HG02763 (cell line): ENCODE measurements at regions not wholly inside any gene's neighbourhood (a gene's known extent, or its start where the extent isn't known, plus 50 kb on each side); places are given as distances from the start of the nearest gene placed in this dataset.
"Not testable (repeated sequence)": the region's sequence is repeated elsewhere in the genome, so short reads cannot be mapped to it uniquely, and the experiment has no call there.

ENCODE experiments used
- ATAC-seq: cut with Tn5 transposase; IDR thresholded peaks from one replicate; pipeline ENCODE4 v1.9.1; 2021; ENCODE audit warnings: mild to moderate bottlenecking, moderate library complexity; ENCODE audit not compliant: unreplicated experiment

DNA sequence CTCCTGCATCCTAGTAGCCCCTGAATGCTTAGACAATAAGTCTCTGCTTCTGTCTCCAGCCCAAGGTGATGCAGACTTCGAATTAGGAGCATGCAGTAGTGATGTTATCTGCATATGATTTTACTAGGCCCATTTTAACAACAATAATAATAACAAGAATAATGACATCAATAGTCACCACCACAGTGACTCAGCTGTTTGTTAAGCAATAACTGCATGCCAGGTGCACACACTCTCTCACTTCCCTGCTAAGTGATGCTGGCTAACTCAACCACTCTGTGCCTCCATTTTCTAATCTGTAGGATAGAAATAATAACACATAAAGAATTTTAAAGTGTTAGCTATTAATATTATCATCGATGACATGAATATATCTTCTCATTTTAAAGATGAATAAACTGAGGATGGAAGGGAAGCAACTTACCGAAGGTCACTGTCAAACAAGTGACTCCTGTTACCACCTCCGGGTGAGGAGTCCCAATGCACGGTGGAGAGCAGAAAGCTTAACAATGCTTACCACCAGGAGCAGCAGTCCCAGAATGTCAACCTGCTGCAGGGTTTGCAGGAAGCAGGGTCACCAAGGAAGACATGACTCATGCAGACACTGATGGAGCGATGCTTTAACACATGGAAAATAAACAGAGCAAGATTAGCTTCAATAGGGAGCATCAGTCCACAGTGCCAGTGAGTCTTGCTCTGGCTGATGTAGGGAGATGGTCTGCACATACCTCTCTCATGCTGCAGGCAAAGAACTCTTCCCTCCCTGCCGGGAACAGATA, 290.2 kb downstream of the SPATA17 start:
- no peak for ATAC-seq

DNA sequence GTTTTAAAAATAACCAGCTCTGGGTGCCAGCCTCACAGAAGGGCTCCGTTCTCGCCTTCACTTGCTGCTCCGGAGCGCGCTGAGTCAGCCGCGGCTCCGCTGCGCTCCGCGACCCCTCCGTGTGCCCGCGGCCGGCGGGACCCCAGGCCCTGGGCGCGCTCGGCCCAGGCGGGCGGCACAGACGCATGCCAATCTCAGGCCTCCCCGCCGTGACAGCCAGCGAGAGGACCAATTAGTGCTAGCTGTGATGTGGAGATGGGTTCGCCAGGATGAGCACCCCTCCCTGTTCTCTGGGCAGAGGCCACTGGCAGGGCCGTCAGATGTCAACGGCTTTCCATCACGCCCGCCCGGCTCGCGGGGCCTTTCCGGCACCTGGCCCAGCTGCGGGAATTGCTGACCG, 293.8 kb downstream of the SPATA17 start:
- no peak for ATAC-seq

DNA sequence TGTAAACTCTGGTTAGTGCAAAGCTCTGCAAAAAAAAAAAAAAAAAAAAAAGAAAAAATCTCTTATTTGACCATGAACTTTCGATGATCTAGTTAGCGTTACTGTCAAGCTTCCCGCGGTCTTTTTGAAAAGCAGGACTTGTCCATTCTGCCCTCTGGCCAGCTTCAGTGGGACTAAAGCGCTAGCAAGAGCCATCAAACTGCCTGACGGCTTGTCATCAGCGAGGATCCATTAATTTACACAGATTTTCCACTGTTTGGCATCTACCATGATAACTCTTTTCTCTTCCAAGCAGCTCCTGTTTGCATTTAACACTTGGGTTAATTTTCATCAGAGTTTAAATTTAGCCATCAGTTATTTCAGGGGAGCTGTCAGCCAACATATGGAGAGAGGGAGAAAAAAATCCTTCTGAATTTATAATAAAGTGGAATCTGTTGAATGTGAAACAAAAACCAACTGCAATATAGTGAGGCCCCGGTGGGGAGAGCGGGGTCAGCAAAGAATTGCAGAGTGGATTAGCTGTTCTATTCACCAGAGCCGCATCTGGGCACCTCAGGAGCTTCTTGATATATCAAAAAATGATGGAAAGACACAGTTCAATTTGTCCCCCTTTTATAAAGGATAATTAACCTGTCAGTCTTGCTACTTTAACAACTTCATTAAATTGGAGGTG, 298.2 kb downstream of the SPATA17 start:
- no peak for ATAC-seq

DNA sequence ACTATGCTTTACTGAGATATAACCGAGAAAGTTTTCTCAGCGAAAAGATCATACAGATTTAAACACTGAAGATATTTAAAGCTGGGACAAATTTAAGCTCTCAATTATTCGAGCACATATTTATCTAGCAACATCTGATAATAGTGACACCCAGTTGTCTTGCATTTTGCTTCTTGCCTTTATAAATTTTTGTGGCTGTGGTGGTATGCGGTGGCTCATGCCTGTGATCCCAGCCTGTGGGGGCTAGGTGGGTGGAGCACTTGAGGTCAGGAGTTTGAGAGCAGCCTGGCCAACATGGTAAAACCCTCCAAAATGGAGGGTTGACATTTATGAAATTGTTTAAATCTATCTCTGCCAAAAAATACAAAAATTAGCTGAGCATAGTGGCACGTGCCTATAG, 312.2 kb downstream of the SPATA17 start:
- no peak for ATAC-seq

DNA sequence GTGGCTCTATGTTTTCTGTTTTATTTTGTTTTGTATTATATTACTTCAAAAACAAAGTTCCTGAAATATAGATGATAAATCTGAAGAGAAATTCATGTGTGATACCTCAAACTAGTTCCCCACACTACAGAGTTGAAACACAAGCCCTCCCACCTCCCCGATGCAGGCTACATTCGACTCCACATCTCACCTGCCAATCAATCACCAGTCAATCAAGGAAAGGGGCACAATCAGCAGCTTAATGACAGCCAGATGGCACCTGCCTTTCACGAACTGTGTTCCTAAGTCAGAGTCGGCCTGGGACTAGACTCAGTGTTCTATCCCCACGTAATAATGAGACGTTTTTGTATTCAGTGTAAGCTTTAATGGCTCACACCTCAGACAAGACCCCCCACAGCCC, 313.4 kb downstream of the SPATA17 start:
- no peak for ATAC-seq

DNA sequence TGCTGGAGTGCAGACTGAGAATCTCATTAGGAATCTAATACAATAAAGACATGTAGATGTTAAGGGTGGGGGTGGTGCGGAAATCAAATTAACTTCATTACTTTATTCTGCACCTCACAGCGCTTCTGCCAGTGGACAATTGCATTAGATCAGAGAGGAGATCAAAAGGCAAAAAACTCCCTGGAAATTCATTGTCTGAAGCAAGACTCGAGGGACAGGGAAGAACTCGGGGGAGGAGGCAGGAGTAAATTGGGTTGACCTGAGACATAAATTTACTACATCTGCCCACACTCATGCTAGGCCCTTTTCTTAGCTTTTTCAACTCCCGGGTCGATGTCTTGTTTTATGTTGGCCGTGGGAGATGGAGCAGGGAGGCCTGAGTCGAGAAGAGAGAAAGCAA, 315.4 kb downstream of the SPATA17 start:
- no peak for ATAC-seq

DNA sequence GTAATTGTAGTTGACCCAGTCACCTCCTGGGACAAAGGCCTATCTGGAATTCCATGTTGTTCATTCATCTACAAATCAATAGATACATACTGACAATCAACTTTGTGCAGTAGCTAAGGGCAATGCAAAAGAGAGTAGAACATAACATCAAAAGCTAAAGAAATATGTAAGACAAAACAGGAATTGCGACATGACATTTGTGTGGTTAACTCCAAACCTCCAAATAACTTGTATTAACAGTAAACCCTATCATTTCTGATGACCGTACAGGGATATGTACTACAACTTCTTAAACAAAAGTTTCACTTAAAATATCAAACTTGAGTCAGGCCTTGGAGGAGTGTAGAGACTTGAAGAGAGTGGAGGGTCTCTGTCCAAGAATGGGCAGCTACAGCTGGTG, 317.6 kb downstream of the SPATA17 start:
- ATAC-seq: no peak

DNA sequence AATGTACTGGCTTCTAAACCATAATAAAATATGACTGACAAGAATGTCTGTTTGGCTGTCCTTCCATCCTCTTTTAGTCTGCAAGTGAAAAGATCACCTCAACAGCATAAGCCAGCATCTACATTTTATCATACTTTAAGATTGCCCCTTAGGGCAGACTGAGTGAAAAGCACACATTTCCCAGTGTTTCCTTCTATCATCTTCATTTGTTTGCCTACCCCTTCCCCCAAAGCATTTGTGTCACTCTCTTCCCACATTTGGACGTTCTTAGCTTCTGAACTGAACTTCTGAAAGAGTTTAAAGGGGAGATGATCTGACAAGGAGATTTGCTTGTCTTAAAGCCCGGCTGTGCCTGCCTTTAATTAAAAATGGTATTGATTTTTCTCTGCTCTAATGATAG, 322.2 kb downstream of the SPATA17 start:
- ATAC-seq: no peak

DNA sequence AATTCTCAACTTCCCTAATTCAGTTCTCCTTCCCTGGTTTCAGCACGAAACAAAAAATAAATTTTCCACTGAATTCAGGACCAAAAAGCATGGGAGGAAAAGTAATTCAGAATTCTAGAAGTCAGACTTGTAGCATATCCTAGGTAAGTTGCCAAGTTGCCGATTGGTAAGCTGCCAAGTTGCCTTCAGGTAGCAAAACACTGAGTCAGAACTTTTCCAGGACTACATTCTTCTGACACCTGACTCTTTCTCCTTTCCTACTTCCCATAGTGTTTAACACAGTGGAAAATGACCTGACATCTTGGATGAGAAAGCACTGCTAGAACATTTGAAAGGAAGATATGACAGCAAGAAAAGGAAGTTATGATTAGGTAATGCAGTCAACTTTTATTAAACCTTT, 322.8 kb downstream of the SPATA17 start:
- ATAC-seq: no peak

DNA sequence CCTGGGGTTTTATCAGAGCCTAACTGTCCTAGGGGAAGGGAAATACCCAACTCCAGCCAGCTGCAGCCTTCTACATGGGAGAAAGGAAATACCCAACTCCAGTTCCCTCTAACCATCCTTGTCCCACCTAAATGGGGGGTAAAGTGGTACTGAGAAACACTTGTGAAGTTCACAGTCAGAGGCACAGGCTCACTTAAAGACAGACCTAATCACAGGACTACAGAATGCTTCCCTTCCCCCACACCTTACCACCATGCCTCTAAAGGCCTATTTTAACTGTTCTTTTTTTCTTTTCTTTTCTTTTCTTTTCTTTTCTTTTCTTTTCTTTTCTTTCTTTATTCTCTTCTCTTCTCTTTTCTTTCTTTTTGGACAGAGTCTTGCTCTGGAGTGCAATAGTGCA, 324.6 kb downstream of the SPATA17 start:
- ATAC-seq: no peak

DNA sequence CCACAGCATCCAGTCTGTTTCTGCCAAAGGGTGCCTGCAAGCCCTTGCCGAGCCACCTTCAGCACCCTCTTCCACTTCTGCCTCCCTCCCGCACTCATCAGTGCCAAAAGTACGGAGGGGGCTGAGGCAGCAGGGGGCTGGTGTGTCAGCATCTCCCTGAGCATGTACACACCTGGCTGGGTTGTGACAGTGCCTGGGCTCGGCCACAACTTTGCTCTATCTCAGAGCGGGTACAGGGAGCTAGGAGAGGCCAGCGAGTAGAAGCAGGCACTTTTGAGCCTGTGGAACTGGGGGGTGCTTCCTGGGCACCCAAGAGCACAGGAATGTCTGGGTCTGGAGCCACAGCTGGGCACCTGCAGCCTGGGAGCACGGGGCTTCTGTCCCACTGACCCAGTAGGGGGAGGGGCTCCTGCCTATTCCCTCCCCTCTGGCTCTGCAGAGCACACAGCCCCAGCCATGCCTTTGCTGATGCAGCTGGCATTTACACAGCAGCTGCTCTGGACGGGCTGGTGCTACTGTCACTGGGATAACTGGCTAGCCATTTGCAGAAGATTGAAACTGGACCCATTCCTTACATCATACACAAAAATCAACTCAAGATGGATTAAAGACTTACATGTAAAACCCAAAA, 319.8 kb upstream of the RRP15 start:
- ATAC-seq: no peak

DNA sequence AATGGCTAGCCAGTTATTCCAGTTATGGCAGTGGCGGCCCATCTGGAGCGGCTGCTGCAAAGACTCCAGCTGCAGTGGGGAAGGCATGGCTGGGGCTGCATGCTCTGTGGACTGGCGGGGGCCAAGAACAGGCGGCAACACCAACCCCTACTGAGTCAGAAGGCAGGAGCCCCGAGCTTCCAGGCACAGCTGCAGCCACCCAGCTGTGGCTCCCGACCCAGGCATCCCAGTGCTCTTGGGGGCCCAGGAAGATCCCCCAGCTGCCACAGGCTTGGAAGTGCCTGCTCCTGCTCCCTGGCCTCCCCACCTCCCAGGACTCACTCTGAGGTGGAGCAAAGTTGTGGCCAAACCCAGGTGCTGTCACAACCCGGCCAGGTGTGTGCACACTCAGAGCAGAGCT, 317.0 kb upstream of the RRP15 start:
- no peak for ATAC-seq

DNA sequence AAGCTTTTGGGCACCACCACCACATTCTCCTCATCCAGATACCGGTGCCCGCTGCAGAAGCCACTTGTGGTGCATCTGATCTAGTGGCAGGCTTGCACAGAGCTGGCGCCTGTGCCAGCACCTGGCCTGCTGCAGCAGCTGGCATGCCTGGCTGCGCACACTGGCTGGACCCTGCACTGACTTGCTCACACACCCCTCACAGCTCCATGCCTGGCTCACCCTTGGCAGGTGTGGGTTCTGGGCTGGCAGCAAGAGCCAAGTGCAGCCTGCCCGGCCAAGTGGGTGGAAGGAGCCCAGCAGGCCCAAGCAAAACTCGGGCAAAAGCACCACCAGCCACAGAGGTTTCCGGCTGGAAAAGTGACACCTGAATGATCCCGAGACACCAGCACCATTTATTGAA, 315.7 kb upstream of the RRP15 start:
- no peak for ATAC-seq

DNA sequence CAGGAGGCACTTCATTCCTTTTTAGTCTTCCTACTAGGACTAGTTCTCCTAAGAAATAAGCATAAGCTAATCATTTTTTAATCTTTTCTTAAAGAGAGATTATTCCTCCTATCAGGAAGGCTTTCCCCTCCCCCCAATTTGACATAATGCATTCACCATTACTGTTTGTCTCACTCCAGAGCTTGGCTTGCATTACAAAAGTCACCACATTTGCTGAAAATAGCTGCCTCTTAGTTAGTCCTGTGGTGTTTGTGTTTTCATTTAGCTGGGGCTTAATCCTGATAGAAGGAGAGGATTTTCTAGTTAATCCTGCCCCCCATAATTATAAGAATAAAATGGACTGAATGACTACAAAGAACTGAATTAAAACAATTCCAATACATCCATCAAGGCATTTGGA, 307.1 kb upstream of the RRP15 start:
- ATAC-seq: no peak

DNA sequence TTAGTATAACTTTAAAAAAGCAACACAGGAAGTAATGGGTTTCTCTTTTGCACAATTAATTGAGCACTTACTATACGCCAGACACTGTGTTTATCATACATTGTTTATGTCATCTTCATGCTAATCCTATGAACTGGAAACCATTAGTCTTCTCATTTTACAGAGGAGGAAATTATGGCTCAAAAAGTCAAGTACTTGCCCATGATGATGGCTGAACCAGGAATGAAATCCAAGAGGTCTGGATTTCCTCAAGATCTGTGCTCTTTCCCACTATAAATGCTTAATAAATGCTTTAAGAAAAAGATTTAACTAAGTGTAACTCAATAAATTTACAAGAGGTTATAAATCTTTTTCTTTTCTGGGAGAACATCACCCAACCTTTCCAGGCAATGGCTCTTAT, 303.7 kb upstream of the RRP15 start:
- no peak for ATAC-seq

DNA sequence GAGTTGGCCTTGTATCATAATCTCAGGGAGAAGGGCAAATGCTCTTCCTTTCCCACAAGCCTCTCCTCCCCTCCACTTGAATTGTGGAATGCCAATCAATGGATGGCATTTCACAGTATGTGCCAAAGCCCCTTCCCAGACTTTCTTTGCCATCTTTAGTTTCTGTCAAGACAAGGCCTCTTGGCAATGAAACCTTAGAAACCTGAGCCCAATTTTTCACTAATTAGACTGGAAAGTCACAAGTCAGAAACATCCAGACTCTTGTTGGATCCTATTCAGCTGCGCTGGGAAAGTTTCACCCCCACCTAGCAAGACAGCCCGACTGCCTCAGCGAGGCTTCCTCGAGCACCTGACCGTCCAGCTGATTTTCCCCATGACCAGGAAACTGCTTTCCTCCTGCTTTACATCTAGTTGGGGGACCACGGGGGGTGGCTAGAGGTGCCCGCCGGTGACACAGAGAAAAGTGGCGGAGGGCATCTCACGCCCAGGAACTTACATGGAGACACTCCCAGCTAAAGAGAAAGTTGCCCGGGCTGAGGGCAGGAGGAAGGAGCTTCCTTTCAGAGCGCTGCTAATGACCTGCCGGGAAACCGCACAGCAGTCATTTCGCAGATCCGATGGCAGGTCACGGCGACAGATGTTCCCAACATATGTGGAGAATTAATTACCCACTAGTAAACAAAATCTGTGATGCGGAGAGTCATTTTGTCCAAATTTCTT, 302.6 kb upstream of the RRP15 start:
- ATAC-seq: no peak

DNA sequence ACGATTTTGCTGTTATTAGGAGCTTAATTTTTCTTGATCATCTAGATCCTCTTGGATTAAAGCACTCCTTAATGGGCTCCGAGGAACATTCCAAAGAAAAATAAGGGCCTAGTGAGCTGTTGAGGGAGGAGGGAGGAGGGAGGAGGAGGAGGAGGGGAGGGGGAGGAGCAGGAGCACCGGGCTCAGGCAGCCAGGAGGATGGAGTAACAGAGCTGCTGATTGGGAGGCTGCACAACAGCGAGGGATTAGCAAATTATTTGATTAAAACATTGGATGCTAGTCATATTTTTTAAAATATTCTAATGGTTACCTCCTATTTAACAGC, 302.1 kb upstream of the RRP15 start:
- no peak for ATAC-seq

DNA sequence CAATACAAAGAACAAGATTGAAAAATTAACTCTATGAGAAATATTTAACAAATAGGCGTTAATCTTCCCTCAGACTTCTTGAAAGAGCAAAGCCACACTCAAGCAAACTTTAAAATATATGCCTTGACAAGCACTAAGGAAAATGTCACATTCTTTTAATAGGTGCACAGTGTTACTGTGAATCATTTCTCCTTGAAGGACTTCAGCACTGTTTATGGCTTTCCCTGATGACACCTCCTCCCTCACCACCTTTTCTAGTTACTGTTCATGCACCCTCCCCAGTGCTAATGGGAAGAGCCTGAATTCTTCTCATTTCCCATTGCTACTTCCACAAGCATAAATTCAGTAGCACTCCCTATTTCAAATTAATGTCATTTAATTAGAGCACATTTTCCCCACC, 299.5 kb upstream of the RRP15 start:
- ATAC-seq: no peak

DNA sequence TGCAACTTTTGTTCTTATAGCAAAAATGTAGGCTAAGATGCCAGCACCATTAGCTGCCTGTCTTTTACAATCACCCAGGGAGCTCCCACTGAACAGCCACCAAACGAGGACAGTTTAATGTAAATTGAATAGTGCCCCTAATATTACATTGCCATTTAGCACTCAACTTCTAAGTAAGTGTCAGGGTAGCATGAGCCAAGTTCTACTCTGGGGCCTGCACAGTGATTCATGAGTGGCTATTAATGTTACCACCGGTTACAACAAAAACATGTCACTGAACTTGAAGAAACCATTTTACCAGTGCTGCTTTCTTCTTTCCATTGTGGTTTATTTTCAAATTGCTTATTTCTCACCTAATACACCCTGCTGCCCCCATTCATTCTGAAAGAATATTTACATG, 295.6 kb upstream of the RRP15 start:
- ATAC-seq: no peak

DNA sequence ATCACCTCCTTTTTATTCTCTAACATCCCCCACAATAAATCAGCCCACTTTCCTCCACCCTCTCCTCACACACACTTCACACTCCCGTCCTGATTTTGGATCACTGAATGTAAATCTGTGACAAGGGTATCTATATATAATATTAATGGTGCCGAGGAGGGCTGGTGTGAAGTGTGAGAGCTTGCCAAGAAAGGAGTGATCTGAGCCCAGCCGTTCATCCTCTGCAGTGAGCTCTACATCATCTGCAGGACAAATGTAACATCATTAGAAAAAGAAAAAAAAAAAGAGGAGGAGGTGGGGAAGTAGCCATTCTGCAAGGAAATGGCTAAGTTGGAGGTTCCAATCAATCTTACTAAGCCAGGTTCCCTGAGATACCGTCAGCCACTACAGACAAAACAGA, 291.7 kb upstream of the RRP15 start:
- no peak for ATAC-seq

DNA sequence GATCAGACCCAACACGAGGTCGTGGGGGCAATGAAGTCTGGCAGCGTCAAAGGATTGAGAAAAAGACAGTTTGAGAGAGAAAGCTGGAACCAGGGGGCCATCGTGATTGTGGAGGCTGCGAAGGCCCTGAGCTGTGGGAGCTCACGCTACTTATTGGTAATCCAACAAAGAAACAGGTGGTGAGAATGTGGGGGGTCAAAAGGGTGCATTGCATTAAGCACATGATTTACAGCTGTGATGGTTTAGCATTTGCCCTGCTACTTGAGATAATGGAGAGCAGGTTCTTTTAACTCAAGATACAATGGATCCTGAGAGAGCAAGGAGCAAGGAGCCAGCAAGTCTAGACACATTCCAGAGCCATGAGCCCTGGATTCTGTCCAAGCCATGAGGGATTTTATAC, 276.8 kb upstream of the RRP15 start:
- not testable (repeated sequence) for ATAC-seq

DNA sequence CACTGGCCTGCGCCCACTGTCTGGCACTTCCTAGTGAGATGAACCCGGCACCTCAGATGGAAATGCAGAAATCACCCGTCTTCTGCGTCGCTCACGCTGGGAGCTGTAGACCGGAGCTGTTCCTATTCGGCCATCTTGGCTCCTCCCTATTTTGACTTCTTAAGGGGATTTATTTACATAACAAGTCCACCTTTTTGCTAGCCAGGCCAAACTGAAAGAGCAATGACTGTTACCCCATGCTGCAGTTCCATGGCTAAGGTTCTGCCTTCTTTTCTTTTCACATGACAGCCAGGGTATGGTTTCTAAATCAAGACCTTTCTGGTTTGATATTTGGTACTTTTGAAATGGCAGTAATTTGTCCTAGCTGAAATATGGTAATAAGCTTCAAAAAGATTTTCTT, 270.0 kb upstream of the RRP15 start:
- not testable (repeated sequence) for ATAC-seq
